HG03571 (cell line): ENCODE measurements at regions not wholly inside any gene's neighbourhood (a gene's known extent, or its start where the extent isn't known, plus 50 kb on each side); places are given as distances from the start of the nearest gene placed in this dataset.
"Not testable (repeated sequence)": the region's sequence is repeated elsewhere in the genome, so short reads cannot be mapped to it uniquely, and the experiment has no call there.

Experiments used
- ATAC-seq: cut with Tn5 transposase; IDR thresholded peaks from one replicate; pipeline ENCODE4 v1.9.1; 2021; ENCODE audit not compliant: unreplicated experiment

- no peak for ATAC-seq
These were observed 99.6 kb downstream of the FAM114A2 start for GRCh38 chr5:153939101-153939500.

DNA sequence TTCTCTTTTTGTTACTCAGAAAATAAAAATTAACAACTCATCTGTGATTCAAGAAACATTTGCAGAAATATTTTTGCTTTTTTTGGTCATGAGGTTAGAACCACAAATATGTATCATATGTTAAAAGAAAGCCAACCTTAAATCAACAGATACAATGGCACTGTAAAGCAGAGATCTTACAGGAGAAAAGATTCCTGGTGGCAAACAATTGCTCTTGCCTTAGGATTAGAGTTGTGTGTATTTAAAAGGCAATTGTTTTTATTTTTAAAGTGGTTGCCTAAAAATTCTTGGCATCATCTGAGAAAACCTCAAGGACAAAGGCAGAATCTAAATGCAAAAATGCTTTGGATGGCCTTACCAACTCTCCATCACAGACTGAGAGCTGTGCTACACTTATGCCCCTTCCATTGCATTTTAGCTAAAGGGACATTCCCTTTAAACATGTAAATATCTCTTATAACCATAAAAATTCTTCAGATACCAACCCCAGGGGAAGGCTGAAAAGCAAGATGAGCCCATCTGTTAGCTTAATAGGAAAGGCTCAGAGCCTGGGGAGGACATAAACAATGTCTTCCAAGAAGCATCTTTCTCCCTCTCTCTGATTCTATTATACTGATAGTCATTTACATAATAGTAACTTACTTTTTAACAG, 100.4 kb downstream of the FAM114A2 start:
- no peak for ATAC-seq

- no peak for ATAC-seq
These were observed 101.0 kb downstream of the FAM114A2 start for GRCh38 chr5:153937661-153938060.

DNA sequence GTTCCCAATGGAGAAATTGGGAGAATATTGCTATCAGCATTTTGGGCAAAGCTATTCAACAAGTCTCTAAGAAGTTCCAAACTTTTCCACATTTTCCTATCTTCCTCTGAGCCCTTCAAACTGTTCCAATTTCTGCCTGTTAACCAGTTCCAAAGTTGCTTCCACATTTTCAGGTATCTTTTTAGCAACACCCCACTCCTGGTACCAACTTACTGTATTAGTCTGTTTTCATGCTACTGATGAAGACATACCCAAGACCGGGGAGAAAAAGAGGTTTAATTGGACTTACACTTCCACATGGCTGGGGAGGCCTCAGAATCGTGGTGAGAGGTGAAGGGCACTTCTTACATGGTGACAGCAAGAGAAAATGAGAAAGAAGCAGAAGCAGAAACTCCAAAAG, 103.6 kb downstream of the FAM114A2 start:
- not testable (repeated sequence) for ATAC-seq

GRCh38 chr5:153926201-153926600, 112.5 kb downstream of the FAM114A2 start:
- no peak for ATAC-seq

GRCh38 chr5:153919161-153919560, 119.5 kb downstream of the FAM114A2 start:
- ATAC-seq: no peak

GRCh38 chr5:153907170-153907775, 131.4 kb downstream of the FAM114A2 start:
- no peak for ATAC-seq

- no peak for ATAC-seq
These were observed 133.5 kb downstream of the FAM114A2 start for GRCh38 chr5:153905219-153905618.

DNA sequence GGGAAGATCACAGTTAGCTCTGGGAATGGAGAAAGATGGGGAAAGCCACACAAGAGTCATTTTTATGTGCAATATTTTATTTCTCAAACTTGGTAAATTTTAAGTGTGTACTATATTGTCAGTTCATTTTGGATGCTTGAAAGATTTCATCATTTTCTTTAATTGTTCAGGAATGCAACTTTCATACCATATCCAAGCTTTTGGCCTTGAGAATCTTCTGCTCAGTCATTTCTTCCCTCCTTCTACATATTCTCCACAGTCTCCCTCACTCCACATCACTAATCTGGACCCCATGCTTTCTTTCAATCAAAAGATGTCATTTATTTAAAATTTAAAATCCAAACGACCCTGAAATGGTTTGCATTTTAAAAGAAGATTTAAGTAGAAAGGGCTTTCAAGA, 135.4 kb downstream of the FAM114A2 start:
- ATAC-seq: no peak

GRCh38 chr5:153902016-153902415, 136.7 kb downstream of the FAM114A2 start:
- no peak for ATAC-seq

GRCh38 chr5:153901449-153901848, 137.3 kb downstream of the FAM114A2 start:
- no peak for ATAC-seq

- ATAC-seq: no peak
These were observed 137.9 kb downstream of the FAM114A2 start for GRCh38 chr5:153900703-153901395.

- no peak for ATAC-seq
These were observed 139.0 kb downstream of the FAM114A2 start for GRCh38 chr5:153899746-153900145.

- peak; percentile 99 for ATAC-seq
These were observed 142.0 kb downstream of the FAM114A2 start for GRCh38 chr5:153896701-153897100.

- no peak for ATAC-seq
These were observed 142.6 kb downstream of the FAM114A2 start for GRCh38 chr5:153896117-153896516.

GRCh38 chr5:153895266-153895665, 143.4 kb downstream of the FAM114A2 start:
- no peak for ATAC-seq

DNA sequence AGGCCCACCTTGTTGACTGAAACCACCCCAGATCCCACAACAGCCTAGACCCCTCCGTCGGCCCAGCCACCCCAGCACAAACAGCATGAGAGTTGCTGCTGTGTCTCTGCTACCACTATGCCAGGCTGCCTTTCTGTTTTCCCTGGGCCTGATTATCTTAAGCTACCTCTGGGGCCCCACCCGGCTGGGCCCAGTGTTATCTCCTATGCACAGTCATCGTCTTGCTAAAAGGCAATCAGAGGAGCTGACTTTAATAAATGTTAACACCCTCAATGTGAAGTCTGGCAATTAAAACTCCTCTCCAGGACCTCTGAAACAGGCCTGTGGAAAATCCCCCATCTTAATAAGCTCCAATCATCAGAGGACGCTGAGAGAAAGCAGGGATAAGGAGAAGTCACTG, 144.9 kb downstream of the FAM114A2 start:
- ATAC-seq: no peak

DNA sequence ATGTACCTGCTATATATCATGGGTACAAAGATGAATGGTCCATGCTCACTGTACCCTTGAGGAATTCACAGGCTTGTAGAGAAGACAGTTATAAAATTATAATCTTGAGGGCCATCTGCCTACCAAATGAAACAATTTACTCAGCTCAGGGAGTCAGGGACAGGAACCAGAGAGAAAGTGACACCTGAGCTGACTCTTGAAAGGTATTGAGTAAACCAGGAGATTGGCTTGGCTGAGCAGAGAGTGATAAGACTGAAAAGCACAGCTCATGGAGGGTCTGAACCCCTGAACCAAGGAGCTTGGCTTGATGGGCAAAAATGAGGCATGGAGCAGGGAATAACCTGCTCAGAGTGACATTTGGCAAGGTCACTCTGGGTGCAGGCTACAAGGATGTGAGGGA, 147.3 kb downstream of the FAM114A2 start:
- peak; percentile 56 for ATAC-seq

DNA sequence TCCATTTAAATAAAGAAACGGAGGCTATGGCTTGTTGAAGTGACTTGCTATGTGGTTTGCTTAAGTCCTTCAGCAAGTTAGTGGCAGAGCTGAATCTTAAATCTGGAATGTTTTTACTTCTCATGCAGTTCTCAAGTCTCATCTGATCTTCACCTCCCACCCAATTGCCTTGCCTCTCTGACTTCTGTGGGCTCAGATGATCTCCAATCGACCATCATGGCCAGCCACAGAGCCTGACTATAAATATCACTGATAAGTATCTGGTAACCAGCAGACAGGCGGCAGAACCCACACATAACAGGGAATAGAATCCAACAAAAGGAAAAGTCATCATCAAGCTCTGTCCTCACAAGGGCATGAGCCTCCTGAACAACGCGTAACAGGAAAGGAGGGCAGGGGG, 149.9 kb downstream of the FAM114A2 start:
- no peak for ATAC-seq

DNA sequence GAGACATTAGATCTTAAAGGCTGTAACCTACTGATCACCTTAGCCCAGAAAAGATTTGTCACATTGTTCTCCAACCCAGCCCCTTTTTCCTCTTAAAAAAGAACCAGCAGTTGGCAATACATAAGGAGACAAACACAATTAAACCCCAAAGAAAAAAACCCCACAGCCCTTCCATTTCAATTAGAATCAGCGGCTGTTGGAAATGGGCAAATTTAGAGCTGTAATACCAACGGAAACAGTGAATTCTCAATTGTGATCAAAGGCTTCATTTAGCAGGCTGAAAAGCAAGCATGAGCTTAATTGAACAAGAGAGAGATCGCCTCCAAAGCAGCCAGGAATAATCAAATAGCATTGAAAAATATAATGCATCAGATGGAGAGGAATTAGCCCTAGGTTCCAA, 153.6 kb downstream of the FAM114A2 start:
- no peak for ATAC-seq

DNA sequence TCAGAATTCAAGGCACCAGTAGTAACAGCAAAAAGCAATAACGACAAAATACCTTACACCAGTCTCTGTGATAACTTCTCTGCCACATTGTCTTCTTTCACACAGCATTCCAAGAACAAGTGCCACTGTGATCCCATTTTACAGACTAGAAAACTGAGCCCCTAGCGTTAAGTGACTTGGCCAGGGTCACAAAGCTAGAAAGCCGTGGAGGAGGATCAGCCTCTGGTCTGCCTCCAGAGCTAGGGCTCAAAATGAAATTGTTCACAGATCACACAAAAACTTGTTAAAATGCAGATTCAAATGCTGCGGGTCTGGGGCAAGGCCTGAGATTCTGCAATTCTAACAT, 154.1 kb downstream of the FAM114A2 start:
- no peak for ATAC-seq

DNA sequence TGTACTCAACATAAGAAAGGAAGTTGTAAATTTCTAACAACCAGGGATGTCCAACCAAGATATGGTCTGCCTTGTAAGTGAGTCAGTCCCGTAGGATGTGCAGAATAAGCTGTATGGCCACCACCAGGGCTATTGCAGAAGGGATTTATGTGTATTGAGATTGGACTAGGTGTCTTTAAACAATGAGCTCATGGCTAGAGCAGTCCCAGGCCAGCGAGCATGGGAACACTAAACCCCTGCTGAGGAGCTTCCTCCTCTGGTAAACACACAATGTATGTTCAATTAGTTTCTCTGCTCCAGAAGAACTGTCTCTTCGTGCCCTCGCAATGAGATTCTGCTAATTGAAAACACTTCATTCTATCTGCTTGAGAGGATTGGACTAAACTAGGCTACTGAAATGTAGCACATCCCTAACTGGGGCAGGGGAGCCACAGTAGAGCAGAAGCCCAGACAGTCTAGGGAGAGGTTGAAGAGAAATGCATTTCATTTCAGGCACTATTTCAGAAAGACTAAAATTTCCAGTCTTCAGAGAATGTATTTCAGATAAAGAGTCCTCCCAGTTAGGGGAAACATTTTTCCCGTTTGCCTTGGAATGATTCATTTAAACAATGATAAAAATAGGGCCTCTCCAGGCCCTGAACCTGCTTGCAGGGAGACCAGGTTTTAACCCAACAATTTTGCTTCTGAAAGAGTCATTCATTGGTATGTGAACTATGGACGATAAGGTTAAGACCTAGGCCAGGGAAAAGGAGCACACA, 154.7 kb downstream of the FAM114A2 start:
- ATAC-seq: no peak
